HG03280 (cell line): ENCODE measurements at regions not wholly inside any gene's neighbourhood (a gene's known extent, or its start where the extent isn't known, plus 50 kb on each side); places are given as distances from the start of the nearest gene placed in this dataset.

ENCODE experiments used
- ATAC-seq: cut with Tn5 transposase; IDR thresholded peaks from one replicate; pipeline ENCODE4 v1.9.1; 2021; ENCODE audit warnings: mild to moderate bottlenecking, moderate library complexity; ENCODE audit not compliant: unreplicated experiment

GRCh38 chr16:13543850-13544249, 376.1 kb upstream of the ERCC4 start:
- no peak for ATAC-seq

GRCh38 chr16:13545271-13545670, 374.7 kb upstream of the ERCC4 start:
- no peak for ATAC-seq

- ATAC-seq, result no peak
Observed at GRCh38 chr16:13550254-13550653, 369.7 kb upstream of the ERCC4 start.

- no peak for ATAC-seq
Observed at GRCh38 chr16:13552062-13552959, 367.6 kb upstream of the ERCC4 start.

- no peak for ATAC-seq
Observed at GRCh38 chr16:13552960-13553257, 367.0 kb upstream of the ERCC4 start.

GRCh38 chr16:13553453-13553985, 366.4 kb upstream of the ERCC4 start:
- no peak for ATAC-seq

- ATAC-seq, result no peak
Observed at GRCh38 chr16:13554005-13554404, 365.9 kb upstream of the ERCC4 start.

- ATAC-seq, result no peak
Observed at GRCh38 chr16:13554643-13555042, 365.3 kb upstream of the ERCC4 start.

GRCh38 chr16:13557418-13557817, 362.5 kb upstream of the ERCC4 start:
- no peak for ATAC-seq

GRCh38 chr16:13558752-13559151, 361.2 kb upstream of the ERCC4 start:
- no peak for ATAC-seq

GRCh38 chr16:13559624-13560023, 360.3 kb upstream of the ERCC4 start:
- ATAC-seq, result no peak

- no peak for ATAC-seq
Observed at GRCh38 chr16:13560151-13560550, 359.8 kb upstream of the ERCC4 start.

- ATAC-seq, result no peak
Observed at GRCh38 chr16:13561291-13562070, 358.5 kb upstream of the ERCC4 start.

- no peak for ATAC-seq
Observed at GRCh38 chr16:13568803-13569202, 351.2 kb upstream of the ERCC4 start.

GRCh38 chr16:13569986-13570385, 350.0 kb upstream of the ERCC4 start:
- ATAC-seq, result no peak

GRCh38 chr16:13571036-13571435, 348.9 kb upstream of the ERCC4 start:
- no peak for ATAC-seq

GRCh38 chr16:13573903-13574302, 346.1 kb upstream of the ERCC4 start:
- ATAC-seq, result no peak

GRCh38 chr16:13586051-13586450, 333.9 kb upstream of the ERCC4 start:
- ATAC-seq, result no peak

- ATAC-seq, result no peak
Observed at GRCh38 chr16:13587181-13587580, 332.8 kb upstream of the ERCC4 start.

GRCh38 chr16:13594823-13595222, 325.1 kb upstream of the ERCC4 start:
- ATAC-seq, result no peak

- no peak for ATAC-seq
Observed at GRCh38 chr16:13606804-13607203, 313.1 kb upstream of the ERCC4 start.

- no peak for ATAC-seq
Observed at GRCh38 chr16:13607289-13607688, 312.7 kb upstream of the ERCC4 start.
